Left ventricle myocardium superior (tissue), 1 donor: ENCODE measurements at regions not wholly inside any gene's neighbourhood (a gene's known extent, or its start where the extent isn't known, plus 50 kb on each side); places are given as distances from the start of the nearest gene placed in this dataset.
"Not testable (repeated sequence)": the region's sequence is repeated elsewhere in the genome, so short reads cannot be mapped to it uniquely, and the experiment has no call there.

Source experiments
- ATAC-seq: fragments of 200-7000 bp; cut with Tn5 transposase; one replicate; pipeline ENCODE4 v1.9.1; 2020; ENCODE audit warnings: mild to moderate bottlenecking, moderate library complexity
- DNase-seq: peaks from one replicate; pipeline ENCODE4 v3.0.0-alpha.2; 2020
- intact Hi-C: fragments of 100-400 bp; cut with micrococcal nuclease; formaldehyde crosslinking; loops from one replicate; pipeline ENCODE4 v1.11.0; 2022
- donor health status: DM: no; HTN: yes; CAD: no; lungs with severe emphysema.

DNA sequence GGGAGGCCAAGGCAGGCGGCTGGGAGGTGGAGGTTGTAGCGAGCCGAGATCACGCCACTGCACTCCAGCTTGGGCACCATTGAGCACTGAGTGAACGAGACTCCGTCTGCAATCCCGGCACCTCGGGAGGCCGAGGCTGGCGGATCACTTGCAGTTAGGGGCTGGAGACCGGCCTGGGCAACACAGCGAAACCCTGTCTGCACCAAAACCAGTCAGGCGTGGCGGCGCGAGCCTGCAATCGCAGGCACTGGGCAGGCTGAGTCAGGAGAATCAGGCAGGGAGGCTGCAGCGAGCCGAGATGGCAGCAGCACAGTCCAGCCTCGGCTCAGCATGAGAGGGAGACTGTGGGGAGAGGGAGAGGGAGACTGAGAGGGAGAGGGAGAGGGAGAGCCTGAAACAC is 126.0 kb upstream of the PTPRG start:
- DNase-seq, intact Hi-C loops: not testable (repeated sequence)

DNA sequence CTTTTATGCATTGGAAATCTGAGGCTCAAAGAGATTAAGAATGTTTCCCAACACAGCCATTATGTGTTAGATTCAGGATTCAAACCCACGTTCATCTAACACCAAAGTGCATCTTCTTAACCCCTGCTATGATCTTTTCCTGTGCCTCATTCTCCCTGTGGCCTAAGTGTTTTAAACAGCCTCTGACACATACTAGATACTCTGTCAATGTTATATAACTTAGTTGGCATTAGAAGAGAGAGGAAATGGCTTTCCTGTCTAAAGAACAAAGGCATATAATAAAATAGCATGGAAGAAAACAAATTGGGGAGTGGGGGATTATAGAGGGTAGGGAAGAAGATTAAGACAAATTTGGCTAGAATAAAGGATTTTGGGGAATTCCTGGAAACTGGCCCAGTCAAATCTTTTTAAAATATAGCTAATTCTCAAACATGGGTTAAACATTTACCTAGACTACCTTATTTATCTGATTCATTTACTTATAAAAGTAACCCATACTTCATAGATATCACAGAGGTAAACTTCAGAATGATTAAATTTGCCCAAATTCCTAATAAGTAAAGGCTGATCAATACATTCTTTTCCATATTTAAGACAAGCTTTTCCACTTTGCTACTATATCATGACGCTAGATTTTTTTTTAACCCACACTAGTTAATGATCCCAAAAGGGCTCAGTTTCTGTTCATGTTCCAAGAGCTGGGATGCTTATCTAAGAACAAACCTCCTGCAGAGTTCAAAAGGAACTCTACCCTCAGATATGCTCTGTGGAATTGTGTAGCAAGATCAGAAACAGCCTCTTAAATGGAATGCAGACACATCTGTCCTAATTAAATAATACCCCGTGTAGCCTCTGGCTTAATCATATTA is 122.9 kb upstream of the PTPRG start:
- ATAC-seq (no peak), DNase-seq (no peak)
- intact Hi-C loops: no loop called here

More for the DNA sequence above, 126.0 kb upstream of the PTPRG start:
- ATAC-seq: not testable (repeated sequence)

DNA sequence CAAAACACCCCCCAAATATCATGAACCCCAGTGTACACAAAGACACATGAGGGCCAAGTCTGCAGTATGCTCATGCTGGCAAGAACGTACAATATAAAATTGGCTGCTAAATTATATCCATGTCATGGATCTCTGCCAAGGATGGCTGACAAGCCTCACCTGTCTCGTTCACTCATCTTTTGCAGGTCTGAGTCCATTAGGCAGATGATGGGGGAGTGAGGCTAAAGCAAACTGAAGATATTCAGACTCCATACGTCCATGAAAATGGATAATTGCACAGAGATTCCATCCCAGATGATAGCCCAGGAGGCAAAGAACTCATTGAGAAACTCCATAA is 122.3 kb upstream of the PTPRG start:
- intact Hi-C loops: no loop called here
- ATAC-seq (no peak), DNase-seq (no peak)

DNA sequence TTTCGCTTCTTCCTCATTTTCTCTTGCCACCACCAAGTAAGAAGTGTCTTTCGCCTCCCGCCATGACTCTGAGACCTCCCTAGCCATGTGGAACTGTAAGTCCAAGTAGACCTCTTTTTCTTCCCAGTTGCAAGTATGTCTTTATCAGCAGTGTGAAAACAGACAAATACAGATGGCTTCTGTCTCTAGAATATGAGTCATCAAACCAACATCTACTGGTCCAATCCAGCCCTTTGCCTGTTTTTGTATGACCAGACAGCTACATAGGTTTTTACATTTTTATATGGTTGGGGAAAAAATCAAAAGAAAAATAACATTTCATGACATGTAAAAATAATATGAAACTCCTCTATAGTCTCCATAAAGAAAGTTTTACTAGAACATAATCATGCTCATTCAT is 118.7 kb upstream of the PTPRG start:
- intact Hi-C loops: no loop called here
- ATAC-seq (no peak), DNase-seq (no peak)

DNA sequence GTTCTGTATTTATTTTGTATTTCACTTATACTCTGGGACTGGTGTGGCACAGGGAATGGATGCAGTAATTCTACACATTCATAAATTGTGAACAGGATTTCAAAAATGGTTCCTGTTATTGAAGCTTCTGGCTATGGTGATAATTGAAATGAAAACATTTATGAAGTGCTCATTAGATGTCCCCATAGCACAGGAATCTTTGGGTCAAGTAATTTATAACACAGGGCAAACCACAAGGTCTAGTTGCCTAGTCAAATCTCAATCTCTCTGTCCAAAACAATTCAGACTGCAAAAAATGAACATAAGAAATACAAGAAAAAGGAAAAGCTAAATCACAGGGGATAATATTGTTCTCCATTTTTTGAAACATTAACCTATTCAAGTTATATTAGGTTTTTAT is 117.5 kb upstream of the PTPRG start:
- ATAC-seq: peak; percentile 38
- intact Hi-C loops: no loop called here

DNA sequence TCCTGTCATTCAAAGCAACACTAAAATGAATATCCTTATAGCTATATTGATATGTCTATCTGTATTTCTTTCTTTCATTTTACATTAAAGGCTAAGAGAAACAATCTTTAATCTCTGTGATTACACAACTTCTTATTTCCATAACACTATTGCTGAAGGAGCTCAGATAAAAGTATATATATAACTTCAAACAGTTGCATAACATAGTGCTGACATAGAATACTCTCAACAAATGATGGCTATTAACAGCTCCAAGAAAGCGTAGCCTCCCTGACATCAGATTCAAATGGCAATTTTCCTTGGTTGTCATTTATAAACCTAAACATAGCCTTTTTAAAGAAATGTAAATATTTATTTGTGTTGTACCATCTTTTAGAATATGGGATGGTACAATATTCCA is 116.6 kb upstream of the PTPRG start:
- ATAC-seq: peak; percentile 31
- DNase-seq: no peak
- intact Hi-C loops: no loop called here

More for the DNA sequence above, 117.5 kb upstream of the PTPRG start:
- no peak for DNase-seq

DNA sequence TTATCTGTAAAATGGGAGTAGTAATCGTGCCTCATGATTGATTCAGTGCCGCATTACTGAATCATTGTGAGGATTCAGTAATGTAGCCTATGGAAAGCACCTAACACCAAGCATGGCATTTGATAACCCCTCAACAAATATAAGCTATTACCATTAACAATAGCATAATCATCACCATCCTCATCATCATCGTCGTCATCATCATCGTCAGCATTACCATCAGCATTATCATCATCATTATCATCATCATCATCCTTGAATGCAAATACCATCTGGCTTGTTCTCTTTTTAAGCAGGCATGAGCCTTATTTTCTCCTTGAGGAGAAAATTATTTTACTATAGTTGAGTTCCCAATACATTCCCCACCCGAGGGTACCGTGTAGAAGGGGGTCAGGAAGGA is 115.4 kb upstream of the PTPRG start:
- DNase-seq (no peak), ATAC-seq (no peak)
- intact Hi-C loops: no loop called here

DNA sequence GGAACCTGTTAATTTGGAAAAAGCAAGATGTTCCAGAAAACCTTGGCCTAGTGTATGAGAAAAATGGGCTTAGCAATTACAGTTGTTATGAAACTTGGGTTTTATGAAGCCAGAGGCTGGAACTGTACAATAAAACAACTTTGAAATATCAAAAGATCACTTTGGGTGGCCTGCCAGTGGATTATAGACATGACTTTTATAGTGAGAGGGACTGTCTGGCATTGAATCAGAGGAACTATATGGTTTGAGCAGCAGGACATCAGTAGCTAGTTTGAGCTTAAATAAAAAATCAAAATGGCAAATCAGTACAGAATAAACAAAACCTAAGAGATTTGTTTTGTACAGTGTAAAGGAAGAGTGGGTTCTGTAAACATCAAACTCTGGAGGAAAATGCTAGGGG is 115.0 kb upstream of the PTPRG start:
- intact Hi-C loops: no loop called here
- no peak for DNase-seq
- no peak for ATAC-seq

DNA sequence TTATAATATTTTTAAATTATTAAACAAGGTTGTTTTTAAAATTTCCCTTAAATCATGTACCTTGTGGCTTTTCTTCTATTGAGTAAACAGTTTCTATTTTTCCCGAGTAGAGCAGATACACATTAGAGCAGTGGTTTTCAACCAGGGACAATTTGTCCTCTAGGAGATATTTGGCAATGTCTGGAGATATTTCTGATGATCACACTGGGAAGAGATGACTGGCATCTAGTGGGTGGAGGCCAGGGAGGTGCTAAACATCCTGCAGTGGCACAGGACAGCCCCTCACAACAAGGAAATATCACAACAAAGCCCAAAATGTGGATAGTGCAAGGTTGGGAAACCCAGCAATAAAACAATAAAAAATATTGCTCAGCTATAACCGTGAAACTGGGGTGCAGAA is 113.0 kb upstream of the PTPRG start:
- DNase-seq: no peak
- intact Hi-C loops: no loop called here
- peak; percentile 92 for ATAC-seq

DNA sequence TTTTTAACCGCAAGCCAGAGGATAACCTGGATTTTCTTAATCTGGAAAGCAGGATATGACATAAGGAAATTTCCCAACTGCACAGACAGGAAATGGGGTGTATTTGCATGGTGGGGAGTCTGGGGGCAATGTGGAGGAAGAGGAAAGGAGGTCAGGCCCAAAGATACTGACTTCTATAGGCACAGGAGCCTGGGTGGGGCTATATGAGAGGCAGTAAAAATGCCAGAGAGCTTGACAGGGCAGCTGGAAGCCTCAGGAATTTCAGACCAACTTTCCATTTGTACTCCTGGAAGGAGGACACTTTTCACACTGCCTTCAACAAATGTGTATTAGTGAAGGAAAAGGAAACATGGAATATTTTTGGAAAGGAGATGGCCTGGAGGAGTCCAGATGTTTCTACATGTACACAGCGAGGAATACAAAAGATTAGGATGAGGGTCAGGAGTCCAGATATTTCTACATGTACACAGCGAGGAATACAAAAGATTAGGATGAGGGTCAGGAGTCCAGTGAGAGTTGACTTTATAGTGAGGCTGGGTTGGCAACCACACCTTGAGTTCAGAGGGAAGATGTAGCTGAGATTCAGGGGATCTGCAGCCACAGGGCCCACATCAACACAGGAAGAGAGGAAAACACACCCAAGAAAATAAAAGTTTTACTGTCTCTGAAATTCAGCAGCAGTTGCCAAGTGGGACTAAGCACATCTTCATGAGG is 111.9 kb upstream of the PTPRG start:
- intact Hi-C loops: no loop called here
- DNase-seq (no peak), ATAC-seq (no peak)

DNA sequence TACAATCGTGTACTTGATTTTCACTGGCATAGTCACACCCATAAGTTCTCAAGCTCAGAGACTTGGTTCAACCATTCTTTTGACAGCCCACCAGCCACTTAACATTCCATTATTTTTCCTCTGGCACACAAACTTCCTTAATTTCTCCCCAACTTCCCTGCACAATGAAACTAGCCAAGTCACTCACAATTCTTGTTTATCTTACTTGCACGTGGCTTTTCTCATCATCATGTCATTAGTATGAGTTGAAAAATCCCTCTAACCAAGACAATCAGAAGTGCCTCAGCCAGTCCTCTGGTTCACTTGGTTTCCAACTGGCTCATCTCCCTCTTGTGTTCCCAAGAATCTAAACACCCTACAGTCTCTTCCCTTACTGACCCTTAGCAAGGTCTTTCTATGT is 110.5 kb upstream of the PTPRG start:
- no peak for DNase-seq
- intact Hi-C loops: no loop called here
- ATAC-seq: no peak

DNA sequence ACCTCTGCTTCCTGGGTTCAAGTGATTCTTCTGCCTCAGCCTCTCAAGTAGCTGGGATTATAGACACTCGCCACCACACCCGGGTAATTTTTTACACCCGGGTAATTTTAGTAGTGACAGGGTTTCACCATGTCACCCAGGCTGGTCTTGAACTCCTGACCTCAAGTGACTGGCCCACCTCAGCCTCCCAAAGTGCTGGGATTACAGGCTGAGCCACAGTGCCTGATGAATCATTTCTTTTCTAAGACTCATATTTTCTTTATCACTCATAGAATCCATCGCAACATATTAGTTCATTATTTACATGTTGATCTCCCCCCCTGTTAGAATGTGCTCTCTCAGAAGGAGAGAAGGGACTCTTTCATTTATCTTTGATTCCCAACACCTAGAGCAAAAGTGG is 109.5 kb upstream of the PTPRG start:
- intact Hi-C loops: no loop called here
- ATAC-seq (no peak), DNase-seq (no peak)

DNA sequence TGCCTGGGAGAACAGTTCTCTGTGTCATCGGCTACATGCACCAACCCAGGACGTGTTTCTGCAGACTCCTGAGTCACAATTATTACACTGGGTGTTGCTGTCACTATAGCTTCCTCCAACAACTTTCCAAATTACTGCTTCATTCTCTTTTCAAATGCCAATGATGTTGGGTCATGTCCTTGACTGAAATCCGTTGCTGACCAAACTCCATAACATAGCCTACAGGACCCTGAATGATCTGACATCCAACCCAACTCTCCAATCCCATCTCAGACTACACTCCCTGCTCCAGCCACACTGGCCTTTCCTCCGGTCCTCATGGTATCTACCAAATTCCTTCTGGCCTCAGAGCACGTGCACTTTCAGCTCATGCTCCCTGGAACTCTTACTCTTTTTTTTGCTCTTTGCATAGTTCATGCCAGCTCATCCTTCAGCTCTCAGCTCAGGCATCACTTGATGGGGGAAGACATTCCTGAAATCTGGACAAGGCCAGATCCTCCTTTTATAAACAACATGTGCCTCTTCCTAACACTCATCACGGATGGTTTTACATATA is 108.8 kb upstream of the PTPRG start:
- DNase-seq (no peak), ATAC-seq (no peak)
- intact Hi-C loops: no loop called here

DNA sequence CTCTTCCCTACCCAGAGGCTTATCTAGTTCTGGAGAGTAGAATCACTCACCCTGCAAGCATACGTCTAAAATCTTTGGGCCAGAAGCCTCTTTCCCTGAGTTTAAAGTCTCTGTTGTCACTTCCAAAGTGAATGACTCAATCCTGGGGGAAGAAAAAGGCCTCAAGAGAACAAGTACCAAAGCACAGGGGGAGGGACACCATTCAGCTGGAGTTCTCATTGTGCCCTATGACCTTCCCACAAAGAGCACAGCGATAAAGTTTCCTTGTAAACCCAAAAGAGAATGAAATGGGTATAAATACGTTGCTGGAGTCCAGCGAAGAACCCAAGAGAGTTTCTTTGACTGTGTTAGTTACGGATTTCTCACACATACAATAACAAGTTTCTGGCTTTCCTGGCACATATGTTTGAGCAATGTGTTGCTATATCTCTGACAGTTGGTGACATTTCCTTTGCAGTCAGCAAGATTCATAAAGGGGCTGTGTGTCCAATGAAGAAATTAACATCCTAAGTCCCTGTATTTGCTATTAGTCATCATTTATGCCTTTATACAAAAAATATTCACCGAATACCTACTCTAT is 107.3 kb upstream of the PTPRG start:
- DNase-seq (no peak), ATAC-seq (no peak)
- intact Hi-C loops: no loop called here

DNA sequence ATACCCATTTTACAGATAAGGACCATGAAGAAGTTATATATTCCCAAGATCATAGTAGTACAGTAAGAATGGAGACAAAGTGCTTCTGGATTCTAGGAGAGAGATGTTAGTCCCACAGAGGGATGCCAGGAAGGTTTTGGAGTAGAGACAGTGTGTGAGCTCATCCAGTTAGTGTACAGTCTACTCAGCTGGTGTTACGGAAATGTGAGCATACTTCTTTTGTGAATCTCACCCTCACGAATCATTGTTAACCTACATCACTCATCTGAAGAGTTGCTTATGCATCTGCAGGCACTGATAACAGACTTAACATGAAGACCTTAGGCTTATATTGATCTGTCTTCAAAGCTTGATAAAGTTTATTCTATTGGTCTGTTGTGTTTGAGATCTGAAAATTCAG is 106.6 kb upstream of the PTPRG start:
- intact Hi-C loops: no loop called here
- DNase-seq (no peak), ATAC-seq (no peak)

DNA sequence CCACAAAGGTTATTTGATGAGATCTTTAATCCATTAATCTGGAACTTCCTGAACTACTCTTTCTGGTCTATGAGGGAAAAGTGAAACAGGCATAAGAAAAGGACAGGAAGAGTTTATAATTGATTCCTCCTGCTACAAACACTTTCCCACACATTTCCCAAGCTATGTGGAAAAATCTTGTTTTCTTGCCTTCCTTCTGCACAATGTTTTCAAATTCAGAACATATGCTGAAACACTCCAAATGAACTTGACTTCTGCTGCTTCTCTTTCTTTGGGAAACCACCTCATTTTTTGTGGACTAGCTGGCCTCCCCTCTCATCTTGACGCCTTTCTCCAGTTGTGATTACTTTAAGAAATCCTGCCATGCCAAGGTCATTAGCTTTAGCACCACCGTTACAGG is 100.7 kb upstream of the PTPRG start:
- DNase-seq (no peak), ATAC-seq (no peak)
- intact Hi-C loops: no loop called here

DNA sequence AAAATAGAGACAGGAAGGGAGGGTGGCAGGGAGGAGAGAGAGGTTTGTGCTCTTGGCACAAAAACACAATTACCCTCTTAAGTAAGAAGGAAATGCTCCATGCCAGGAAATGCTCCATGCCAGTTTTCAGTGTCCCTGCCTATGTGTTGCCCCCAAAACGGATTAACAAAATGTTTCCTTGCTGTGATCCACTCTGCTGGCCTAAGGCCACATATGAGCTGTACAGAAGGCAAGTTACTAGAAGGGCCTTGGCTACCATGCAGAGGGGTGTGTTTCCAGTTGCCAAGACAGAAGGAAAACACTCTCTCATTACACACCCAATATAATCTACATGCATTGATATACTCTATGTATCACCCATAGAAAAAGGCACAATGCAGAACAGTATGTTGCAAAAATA is 98.2 kb upstream of the PTPRG start:
- DNase-seq (no peak), ATAC-seq (peak; percentile 34)
- intact Hi-C loops: no loop called here

DNA sequence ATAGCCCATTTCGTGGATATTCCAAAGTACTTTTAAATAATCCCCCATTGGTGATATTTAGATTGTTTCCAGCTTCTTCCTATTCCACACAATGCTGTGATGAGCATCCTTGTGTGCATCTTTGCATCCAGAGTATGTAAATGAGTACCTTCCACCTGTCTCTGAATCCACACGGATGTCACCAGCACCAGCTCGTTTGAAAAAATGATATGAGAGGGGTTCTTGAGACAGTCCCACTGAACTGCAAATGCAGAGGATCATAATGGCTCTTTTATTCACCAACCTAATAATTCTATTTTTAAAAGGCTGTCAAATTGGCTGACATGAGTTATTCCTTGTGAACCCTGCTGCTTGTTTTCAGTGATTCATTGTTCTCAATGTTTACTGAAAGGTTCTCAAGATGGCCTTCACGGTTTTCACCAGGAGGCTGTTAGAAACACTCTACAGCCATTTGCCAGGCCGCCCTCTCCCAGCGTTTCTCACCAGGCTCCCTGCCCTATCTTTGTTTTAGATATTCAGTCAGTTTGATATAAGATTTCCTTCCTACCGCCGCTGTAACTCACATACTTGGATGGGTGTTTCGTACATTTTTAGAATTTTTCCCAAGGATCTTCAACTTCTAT is 96.7 kb upstream of the PTPRG start:
- intact Hi-C loops: no loop called here
- DNase-seq: no peak

DNA sequence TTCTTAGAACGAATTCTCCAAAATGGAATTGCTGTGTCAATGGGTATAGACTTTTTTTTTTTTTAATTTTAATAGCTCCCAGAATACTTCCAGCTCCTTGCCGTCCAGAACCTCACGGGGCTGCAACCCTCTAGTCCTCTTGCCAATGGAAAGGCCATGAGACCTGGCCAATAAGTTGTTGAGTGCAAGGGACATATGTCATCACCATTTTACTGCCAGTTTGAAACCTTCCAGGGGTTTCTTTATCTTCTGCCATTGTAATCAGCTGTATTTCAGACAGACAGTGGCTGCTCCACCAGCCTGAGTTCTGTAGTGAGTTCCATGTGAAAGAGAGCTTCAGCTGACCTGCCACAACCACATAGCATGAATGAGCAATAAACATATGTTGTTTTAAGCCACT is 95.0 kb upstream of the PTPRG start:
- no peak for DNase-seq
- intact Hi-C loops: no loop called here
- peak; percentile 94 for ATAC-seq

More for the DNA sequence above, 96.7 kb upstream of the PTPRG start:
- ATAC-seq: no peak

DNA sequence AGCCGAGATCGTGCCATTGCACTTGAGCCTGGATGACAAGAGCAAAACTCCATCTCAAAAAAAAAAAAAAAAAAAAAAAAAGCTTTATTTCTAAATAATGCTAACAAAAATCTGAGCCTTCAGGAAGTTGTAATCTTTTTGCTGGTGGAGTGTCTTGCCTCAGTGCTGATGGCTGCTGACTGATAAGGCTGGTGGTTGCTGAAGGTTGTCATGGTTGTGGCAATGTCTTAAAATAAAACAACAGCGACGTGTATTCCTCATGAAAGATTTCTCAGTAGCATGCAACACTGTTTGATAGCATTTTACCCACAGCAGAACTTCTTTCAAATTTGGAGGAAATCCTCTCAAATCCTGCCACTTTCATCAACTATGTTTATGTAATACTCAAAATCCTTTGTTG is 77.4 kb upstream of the PTPRG start:
- ATAC-seq: no peak
- intact Hi-C loops: no loop called here
- no peak for DNase-seq
